ENCODE measurements at regions not wholly inside any gene's neighbourhood (a gene's known extent, or its start where the extent isn't known, plus 50 kb on each side); places are given as distances from the start of the nearest gene placed in this dataset.

DNA sequence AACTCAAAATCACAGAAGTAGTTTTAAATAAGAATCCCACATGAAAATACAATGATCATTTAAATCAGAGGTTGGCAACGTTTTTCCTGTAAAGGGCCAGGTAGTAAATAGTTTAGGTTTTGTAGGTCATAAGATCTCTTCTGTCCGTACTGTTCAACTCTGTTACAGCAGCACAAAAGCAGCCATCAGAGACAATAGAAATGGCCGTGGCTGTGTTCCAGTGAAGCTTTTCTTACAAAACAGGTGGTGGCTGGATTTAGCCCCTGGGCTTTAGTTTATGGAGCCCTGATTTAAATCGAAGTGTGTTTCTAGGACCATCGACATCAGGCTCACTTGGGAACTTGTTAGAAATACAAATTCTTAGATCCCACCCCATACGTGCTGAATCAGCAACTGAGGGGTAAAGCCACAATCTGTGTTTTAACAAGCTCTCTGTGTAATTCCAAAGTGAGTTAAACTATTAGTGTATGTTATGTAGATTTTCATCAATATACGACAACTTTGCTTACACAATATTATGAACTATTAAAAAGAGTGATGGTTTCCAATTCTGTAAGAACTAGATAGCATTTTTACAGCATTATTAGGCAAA is 54.8 kb upstream of the MIR17HG start:
- DNase-seq: no peak

DNA sequence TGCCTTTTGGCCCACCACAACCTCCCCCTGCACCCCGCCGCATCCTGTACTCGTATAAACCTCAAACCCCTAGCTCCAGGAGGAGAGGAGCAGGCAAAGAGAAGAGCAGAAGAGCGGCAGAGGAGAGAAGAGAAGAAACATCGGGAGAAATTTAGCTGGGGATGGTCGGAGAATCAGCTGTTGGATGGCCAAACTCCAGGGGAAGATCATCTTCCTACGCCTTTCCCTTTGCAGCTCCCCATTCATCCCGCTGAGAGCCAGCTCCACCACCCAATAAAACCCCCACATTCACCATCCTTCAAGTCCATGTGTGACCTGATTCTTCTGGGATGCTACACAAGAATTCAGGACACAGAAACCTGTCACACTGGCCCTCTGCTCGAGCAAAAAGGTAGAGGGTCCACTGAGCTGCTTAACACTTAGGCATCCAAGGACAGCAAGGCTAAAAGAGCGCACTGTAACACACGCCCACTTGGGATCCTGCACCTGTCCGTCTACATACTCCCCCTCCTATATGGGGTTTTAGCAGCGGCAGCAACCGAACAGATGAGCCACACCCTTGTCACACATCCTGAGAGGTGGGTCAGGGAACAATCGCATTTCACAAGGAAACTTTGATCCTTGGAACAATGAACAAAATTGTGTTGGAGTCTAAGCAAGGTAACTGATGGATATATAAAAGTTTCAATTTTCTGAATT is 51.6 kb upstream of the MIR17HG start:
- no peak for DNase-seq

DNA sequence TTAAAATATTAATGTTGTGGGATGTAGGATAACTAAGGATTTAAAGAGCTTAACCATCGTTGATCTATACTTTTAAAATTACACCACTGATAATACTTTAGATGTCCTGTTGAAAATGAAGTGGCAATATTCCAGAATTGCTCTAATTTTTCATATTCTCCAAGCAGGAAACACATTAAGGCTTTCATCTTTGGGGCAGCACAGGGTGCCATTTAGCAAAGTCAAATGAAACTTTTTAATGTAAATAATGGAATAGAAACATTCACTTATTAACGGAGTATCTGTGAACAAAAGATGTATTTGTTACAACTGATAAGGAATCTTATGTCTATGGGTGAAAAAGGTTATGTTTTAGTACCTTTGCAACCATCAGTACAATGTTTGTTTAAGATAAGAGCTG is 50.0 kb upstream of the MIR17HG start:
- no peak for DNase-seq
